AG20443 (cell line): ENCODE measurements at regions not wholly inside any gene's neighbourhood (a gene's known extent, or its start where the extent isn't known, plus 50 kb on each side); places are given as distances from the start of the nearest gene placed in this dataset.
A peak's percentile ranks its signal among the peaks of the same experiment; 100 is the strongest.

Experiments used
- DNase-seq: peaks from one replicate; pipeline ENCODE4 v3.0.0; 2012; ENCODE audit warnings: low spot score, mixed read lengths

DNA sequence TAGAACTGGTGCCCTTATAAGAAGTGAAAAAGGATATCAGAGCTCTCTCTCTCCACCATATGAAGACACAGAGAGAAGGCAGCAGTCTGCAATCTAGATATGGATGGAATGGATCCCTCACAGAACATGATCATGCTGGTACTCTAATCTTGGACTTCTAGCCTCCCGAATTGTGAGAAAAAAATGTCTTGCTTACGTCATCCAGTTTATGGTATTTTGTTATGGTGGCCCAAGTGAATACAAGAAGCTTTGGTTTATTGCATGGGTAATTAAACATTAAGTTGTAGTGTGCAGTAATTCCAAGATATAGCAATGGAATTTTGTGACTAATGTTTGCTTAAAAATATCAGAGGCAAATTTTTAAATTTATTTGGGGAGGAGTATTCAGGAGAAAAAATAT is 1667.4 kb upstream of the SLC39A10 start:
- no peak for DNase-seq

GRCh38 chr2:193988784-193989183 is 1668.2 kb upstream of the SLC39A10 start:
- DNase-seq = no peak

DNA sequence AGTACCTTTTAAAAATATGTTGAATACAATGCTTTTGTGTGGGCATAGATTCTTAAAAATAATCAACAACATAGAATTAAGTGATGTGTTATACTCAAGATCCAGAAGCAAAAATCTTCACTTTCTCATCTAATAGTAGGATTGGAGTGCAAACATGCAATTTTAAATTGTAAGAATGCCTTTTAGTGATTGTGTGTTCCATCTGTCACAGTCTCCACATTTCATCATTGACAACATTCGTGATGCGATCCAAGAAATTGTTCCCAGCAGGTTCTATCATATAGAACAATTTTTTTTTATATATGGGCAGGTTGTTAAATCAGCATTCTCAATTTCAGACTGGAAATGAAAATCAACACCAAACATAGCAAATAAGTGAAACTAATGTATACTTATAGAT is 1671.8 kb upstream of the SLC39A10 start:
- no peak for DNase-seq

DNA sequence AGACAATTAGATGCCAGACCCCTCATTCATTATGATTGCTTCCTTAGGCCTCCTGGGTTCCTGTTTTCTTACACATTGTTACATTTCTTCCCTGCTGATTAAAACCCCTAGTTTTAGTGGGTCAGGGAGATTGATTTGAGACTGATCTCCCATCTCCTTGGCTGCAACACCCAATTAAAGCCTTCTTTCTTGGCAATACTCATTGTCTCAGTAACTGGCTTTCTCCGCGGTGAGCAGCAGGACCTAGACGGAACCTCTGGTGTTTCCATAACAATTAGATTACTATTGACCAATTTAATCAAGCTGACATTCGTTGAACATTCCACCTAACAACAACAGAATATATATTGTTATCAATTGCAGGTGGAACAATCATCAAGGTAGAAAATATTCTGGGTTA is 1676.4 kb upstream of the SLC39A10 start:
- no peak for DNase-seq

DNA sequence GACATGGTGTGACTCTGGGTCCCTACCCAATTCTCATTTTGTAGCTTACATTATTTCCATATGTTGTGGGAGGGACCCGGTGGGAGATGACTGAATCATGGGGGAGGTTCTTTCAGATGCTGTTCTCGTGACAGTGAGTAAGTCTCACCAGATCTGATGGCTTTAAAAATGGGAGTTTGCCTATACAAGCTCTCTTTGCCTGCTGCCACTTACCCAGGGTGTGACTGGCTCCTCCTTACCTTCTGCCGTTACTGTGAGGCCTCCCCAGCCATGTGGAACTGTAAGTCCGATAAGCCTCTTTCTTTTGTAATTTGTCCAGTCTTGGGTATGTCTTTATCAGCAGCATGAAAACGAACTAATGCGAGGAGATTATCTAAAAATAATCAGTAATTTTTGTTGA is 1683.2 kb upstream of the SLC39A10 start:
- no peak for DNase-seq

- peak; percentile 27 for DNase-seq
These were observed 1690.4 kb upstream of the SLC39A10 start for GRCh38 chr2:193966590-193966989.

DNA sequence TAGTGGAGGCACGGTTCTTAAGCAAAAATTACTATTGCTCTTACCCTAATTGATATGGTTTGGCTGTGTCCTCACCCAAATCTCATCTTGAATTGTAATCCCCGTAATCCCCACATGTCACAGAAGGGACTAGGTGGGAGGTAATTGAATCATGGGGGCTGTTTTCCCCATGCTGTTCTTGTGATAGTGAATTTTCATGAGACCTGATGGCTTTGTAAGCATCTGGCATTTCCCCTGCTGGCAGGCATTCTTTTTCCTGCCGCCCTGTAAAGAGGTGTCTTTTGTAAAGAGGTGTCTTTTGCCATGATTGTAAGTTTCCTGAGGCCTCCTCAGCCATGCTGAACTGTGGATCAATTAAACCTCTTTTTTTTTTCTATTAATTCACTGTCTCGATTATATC is 1691.8 kb upstream of the SLC39A10 start:
- DNase-seq = no peak

GRCh38 chr2:193963472-193964119 is 1693.4 kb upstream of the SLC39A10 start:
- DNase-seq = peak; percentile 5

- DNase-seq = no peak
These were observed 1710.2 kb upstream of the SLC39A10 start for GRCh38 chr2:193946806-193947205.

DNA sequence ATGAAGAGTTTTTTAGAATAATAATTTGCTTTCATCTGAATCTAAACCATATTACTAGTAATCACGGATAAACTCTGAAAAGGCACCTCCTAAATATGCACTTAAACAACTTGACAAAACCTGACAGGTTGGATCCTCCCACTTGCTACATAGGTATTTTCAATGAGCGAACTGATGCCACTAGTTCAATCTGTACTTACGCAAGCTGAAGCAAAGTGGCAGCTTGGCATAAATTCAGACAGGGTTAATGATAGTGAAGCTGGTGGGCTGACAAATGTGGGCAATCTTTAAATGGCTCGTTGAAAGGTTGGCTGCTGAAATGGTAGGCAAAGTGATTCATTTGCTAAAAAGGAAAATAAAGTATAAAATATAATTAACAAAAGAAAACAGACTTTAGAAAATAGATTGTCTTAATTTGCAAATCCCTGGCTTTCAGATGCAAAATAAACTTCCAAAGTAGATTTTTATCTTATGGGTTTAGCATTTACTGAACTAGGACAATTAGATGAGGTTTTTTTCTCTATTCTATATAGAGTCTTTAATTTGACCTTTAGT is 1713.5 kb upstream of the SLC39A10 start:
- no peak for DNase-seq

- no peak for DNase-seq
These were observed 1721.9 kb upstream of the SLC39A10 start for GRCh38 chr2:193935114-193935513.

GRCh38 chr2:193929131-193929530 is 1727.9 kb upstream of the SLC39A10 start:
- no peak for DNase-seq

- DNase-seq = no peak
These were observed 1712.8 kb upstream of the TMEFF2 start for GRCh38 chr2:193907561-193907960.

DNA sequence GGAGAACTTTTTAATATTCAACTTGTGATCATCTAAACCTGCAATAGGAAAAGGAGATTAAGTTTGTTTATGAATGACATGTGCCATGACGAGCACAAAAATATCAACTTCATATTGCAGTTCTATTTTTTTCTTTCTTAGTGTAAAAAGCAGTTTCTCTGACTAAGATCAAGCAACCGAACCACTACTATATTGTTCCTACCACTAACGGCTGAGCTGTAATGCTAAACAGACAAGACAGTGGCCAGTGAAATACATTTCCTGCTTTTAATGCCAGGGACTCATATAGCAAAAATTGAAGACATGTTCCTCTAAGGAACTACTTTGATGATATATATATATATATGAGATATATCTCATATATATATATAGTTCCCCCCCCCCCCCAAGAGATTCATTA is 1705.6 kb upstream of the TMEFF2 start:
- no peak for DNase-seq

GRCh38 chr2:193895226-193895625 is 1700.5 kb upstream of the TMEFF2 start:
- DNase-seq = no peak

GRCh38 chr2:193894081-193894480 is 1699.3 kb upstream of the TMEFF2 start:
- no peak for DNase-seq

GRCh38 chr2:193891023-193891422 is 1696.3 kb upstream of the TMEFF2 start:
- no peak for DNase-seq

GRCh38 chr2:193885419-193885818 is 1690.7 kb upstream of the TMEFF2 start:
- no peak for DNase-seq

DNA sequence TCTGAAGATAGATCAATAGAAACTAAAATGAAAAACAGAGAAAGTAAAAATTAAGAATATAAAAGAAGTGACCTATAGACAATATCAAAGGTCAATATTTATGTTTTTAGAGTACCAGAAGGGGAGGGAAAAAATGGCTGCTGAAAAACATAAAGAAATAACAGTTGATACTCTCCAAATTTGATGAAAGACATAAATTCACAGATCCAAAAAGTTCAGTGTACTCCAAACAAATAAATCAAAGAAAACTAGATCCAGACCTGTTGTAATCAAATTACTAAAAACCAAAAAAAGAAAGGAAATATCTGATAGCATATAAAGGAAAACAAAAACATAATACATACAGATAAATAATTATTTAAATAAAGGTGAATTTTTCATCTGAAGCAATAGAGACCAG is 1689.1 kb upstream of the TMEFF2 start:
- DNase-seq = no peak

- no peak for DNase-seq
These were observed 1682.2 kb upstream of the TMEFF2 start for GRCh38 chr2:193876980-193877379.

- no peak for DNase-seq
These were observed 1674.8 kb upstream of the TMEFF2 start for GRCh38 chr2:193869564-193869963.

- no peak for DNase-seq
These were observed 1674.1 kb upstream of the TMEFF2 start for GRCh38 chr2:193868833-193869232.

GRCh38 chr2:193868132-193868531 is 1673.4 kb upstream of the TMEFF2 start:
- DNase-seq = no peak

GRCh38 chr2:193867454-193867853 is 1672.7 kb upstream of the TMEFF2 start:
- no peak for DNase-seq
